IPS-NIHi7 (cell line): ENCODE measurements at regions not wholly inside any gene's neighbourhood (a gene's known extent, or its start where the extent isn't known, plus 50 kb on each side); places are given as distances from the start of the nearest gene placed in this dataset.
A peak's percentile ranks its signal among the peaks of the same experiment; 100 is the strongest.

ENCODE experiments used
- DNase-seq: peaks from one replicate; pipeline ENCODE4 v3.0.0; 2012; ENCODE audit warnings: mixed read lengths; ENCODE audit errors: extremely low spot score

GRCh38 chr18:21996351-21996826, 173.0 kb upstream of the GATA6 start:
- DNase-seq: no peak

- DNase-seq: peak; percentile 76
These were observed 171.9 kb upstream of the GATA6 start for GRCh38 chr18:21997207-21998143.

- no peak for DNase-seq
These were observed 170.9 kb upstream of the GATA6 start for GRCh38 chr18:21998486-21998885.

DNA sequence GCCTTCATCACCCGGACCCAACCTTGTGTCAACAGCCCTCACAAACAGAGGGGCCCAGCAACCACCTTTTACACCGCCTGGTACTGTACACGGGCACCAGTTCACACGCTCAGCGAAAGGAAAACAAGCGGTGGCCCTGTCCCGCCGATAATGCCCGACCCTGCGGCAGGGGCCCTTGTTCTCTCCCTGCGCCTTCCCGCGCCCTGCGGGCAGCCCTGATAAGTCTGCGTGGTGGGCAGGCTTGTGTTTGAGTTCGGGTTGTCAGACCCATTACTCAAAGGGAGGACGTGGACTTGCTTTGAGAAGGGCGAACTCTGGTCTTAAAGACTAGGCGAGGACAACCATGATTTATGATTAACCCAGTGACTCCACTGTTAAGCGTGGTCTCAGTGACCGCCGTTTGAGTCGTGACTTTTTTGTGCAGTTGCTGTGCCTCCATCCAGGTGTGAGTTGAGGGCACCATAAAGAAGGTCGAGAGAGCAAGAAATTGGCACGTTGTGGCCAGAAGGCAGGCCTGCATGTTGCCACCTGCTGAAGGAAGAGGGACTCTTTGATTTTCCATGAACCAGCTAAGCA, 167.4 kb upstream of the GATA6 start:
- DNase-seq: no peak

GRCh38 chr18:22005191-22005841, 164.1 kb upstream of the GATA6 start:
- no peak for DNase-seq

- no peak for DNase-seq
These were observed 162.9 kb upstream of the GATA6 start for GRCh38 chr18:22006458-22006857.

DNA sequence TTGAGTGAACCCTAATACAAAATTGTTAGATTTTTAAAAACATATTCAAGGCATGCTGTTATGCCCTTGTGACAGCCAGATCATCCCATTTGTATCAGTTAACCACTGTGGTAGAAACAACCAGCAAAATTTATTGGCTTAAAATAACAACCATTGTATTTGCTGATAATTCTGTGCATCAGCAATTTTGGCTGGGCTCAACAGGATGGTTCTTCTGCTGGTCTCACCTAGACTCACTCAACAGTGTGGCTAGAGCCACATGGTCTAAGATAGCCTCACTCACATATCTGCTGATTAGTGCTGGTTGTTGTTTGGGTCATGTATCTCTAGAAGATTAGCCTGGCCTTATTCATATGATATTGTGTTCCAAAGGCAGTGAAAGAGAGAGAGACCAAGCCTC, 160.1 kb upstream of the GATA6 start:
- DNase-seq: no peak

DNA sequence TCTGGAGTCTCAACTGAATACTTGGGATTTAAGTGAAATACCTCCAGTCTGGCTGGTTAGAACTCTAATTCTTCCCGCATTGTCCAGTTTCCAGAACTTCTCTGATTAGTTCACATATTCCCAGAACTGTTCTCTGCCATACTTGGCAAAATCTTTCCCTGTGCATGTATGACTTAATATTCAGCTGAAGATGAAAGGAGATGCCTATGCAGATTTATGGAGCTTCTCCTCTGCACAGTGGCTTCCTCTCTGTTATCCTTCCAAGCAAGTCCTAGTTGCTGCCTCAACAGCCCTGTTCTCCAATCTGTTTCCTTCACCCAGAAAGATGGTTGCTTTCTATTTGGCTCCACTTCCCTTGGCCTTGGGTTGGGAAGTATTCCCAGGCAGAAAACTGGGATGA, 155.4 kb upstream of the GATA6 start:
- no peak for DNase-seq

- DNase-seq: no peak
These were observed 154.2 kb upstream of the GATA6 start for GRCh38 chr18:22015156-22015555.

DNA sequence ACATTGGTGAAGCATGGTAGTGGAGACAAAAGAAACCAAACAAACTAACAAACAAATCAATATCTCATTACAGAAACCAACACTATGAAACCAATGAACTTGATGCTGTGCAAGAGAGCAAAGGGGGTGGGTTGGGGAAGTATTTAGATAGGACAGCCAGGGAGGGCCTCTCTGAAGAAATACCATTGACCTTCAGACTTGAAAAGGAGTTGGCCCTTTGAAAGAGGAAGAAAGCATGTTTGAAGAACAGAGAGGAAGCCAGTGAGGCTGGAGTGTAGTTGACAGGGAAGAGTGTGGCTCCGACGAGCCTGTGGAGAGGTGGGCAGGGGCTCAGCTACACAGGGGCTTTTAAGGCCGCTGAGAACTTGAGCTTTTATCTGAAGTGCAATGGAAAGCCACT, 151.0 kb upstream of the GATA6 start:
- DNase-seq: no peak

DNA sequence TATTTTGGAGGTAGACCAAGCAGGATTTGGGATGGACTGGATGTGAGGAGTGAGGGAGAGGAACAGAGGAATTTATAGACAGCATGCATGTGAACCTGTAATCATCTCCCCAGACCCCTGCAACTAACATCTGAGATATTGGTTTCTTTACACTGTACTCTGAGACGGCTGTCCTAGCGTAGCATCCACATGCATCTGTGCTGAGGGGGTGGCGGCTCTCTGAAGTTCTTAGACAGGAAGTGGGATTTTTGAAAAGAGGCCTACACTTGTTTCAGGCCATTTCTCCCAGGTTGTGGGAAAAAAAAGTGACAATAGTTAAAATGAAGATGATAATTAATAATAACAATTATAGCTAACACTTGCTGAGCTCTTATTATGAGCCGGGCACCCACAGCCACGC, 150.2 kb upstream of the GATA6 start:
- no peak for DNase-seq

GRCh38 chr18:22020127-22020866, 149.1 kb upstream of the GATA6 start:
- no peak for DNase-seq

DNA sequence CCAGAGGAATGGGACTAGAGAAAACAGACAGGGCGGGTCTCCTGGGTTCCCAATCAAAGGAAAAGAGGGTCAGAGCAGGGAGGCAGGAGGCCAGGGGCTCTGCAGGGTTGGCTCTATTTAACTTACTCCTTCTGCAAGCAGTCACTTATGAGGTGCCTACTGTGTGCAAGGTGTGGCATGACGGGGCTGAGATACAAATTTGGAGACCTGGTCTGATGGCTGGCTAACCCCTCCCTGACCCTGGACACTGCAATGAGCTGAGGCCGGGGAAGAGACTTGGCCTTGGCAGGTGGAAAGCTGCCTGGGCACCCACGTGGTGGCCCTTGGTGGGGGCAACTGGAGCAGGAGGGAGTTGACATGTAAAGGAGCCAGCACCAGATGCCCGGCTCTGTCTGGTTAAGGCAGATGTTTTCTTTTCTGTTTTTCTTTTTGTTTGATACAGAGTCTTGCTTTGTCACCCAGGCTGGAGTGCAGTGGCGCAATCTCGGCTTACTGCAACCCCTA, 148.5 kb upstream of the GATA6 start:
- no peak for DNase-seq

GRCh38 chr18:22021701-22022100, 147.7 kb upstream of the GATA6 start:
- no peak for DNase-seq

DNA sequence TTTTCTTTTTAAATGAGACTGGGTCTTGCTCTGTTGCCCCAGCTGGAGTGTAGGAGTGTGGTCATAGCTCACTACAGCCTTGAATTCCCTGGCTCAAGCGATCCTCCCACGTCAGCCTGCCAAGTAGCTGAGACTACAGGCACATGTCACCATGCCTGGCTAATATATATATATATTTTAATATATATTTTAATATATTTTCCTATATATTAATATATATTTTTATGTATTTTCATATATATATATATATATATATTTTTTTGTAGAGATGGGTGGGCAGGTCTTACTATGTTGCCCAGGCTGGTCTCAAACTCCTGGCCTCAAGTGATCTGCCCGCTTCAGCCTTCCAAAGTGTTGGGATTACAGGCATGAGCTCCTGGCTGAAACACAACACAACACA, 144.5 kb upstream of the GATA6 start:
- DNase-seq: no peak

DNA sequence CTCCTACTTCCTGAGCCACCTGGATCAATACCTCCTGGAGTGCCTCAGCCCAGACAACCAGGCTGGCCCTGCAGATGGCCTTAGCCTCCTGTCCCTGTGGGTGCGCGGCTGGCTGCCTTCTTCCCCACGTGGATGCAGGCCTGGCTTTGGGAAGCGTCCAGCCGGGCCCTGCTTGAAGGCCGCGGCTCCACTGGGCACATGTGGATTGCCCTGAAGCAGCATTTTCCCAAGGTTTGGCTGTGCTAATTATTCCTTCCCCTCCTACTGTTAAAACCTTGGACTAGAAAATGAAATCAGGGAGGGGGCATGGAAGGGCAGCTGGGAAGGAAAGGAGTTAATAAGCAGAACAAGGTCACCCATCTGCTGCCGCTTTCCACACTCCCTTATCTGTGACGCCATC, 143.0 kb upstream of the GATA6 start:
- DNase-seq: no peak

DNA sequence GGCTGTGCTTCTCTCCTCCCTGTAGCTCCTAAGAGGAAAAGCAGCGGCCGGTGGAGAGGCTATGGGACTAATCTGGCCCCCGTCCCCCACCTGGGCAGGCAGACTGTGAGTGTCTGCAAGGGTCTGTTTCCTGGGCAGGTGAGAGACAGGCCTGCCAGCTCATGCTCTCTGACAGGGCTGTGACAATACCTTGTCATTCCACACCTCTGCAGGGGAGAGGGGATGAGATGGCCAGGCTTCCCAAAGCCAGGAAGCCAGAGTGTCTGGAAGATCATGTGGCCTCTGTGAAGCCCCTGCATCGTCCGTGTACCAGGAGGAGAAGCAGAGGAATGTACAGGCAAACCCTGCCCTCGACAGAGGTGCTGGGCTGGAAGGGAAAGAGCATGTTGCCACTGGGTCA, 142.5 kb upstream of the GATA6 start:
- DNase-seq: peak; percentile 65

- no peak for DNase-seq
These were observed 137.8 kb upstream of the GATA6 start for GRCh38 chr18:22031611-22032010.

DNA sequence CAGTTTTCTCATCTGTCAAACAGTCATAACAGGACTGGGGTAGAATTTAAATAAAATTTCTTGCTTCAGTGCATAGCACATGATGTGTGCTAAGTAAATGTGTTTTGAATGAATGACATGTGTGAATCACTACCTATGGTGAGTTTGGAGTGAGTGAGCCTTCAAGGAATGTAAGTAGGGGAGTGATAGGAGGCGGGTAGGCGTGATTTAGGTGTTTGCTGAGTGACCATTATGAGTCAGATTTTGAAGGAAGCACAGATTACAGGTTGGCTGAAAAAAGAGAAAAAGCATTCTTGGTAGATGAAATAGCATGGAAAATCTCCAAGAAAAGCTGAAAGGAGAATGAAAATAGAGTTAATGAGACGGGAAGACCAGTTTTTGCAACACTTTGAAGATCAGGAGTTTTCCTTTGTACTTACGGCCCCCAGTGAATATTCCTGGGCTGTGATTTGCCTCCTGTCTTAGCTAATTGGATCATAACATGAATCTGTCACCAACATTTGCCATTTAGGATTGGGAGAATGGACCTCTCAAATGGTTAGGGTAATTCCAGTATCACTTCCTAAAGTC, 136.9 kb upstream of the GATA6 start:
- peak; percentile 43 for DNase-seq

DNA sequence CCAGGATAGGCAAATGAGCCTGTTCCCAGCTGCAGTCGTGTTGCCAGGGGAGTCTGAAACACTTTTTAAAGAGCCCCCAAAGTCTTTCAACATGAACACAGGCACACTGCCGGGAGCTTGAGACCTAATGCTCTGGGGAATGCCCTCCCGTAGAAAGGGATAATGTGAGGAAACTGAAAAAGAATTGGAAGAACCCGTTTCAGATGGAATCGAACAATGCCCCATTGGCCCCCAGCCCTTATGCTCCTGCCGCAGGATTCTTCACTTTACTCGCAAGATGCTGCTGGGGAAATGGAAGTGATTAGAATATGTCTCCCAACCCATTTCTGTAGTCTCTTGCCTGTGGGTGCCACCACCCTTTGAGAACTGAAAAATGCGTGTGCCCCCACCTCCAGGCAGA, 136.3 kb upstream of the GATA6 start:
- DNase-seq: no peak

DNA sequence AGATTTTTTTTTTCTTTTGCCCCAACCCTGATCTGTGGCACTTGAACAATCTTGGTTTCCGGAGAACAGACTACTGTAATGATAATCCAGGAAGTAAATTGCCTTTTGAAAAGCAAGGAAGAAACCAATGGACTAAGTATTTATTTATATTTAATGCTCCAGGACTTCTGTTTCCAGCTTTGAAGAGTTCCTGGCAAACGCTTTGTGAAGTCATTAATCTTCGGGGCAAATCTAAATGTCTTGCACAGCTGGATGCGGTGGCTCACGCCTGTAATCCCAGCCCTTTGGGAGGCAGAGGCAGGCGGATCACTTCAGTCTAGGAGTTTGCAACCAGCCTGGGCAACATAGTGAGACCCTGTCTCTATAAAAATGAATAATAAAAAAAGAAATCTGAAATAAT, 135.1 kb upstream of the GATA6 start:
- DNase-seq: no peak

DNA sequence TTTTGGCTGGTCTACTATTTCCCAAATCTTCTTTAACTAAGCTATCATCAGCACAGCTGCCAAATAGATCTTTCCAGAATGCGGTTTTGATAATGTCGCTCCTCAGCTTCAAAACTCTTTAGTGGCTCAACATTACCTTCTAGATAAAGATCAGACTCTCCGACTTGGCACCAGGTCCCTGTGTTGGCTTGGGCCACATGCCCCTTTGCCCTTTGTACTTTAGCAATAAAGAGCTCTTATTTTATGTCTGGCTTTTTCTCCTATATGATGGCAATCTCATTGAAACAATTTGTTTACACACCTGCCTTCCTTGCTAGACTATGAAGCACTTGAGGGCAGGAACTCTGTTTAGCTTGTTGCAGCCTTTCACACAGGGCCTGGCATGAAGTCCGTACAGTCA, 128.9 kb upstream of the GATA6 start:
- no peak for DNase-seq
